ENCODE measurements at regions not wholly inside any gene's neighbourhood (a gene's known extent, or its start where the extent isn't known, plus 50 kb on each side); places are given as distances from the start of the nearest gene placed in this dataset.
"Not testable (repeated sequence)": the region's sequence is repeated elsewhere in the genome, so short reads cannot be mapped to it uniquely, and the experiment has no call there.

- DNase-seq (ENCODE audit: low read depth): no peak
Measured at GRCh38 chr11:87460842-87461637, 423.3 kb downstream of the TMEM135 start.

- DNase-seq (ENCODE audit: low read depth): no peak
Measured at GRCh38 chr11:87460279-87460678, 422.5 kb downstream of the TMEM135 start.

GRCh38 chr11:87459351-87459750 is 421.6 kb downstream of the TMEM135 start:
- no peak for DNase-seq (ENCODE audit: low read depth)

- DNase-seq (ENCODE audit: low read depth): no peak
Measured at GRCh38 chr11:87456499-87456898, 418.8 kb downstream of the TMEM135 start.

- DNase-seq (ENCODE audit: low read depth): no peak
Measured at GRCh38 chr11:87455180-87455579, 417.4 kb downstream of the TMEM135 start.

GRCh38 chr11:87454241-87454640 is 416.5 kb downstream of the TMEM135 start:
- no peak for DNase-seq (ENCODE audit: low read depth)

- DNase-seq (ENCODE audit: low read depth): no peak
Measured at GRCh38 chr11:87453531-87454089, 415.9 kb downstream of the TMEM135 start.

GRCh38 chr11:87452025-87452424 is 414.3 kb downstream of the TMEM135 start:
- DNase-seq (ENCODE audit: low read depth): not testable (repeated sequence)

- no peak for DNase-seq (ENCODE audit: low read depth)
Measured at GRCh38 chr11:87451395-87451794, 413.7 kb downstream of the TMEM135 start.

GRCh38 chr11:87447606-87448005 is 409.9 kb downstream of the TMEM135 start:
- DNase-seq (ENCODE audit: low read depth): no peak

- no peak for DNase-seq (ENCODE audit: low read depth)
Measured at GRCh38 chr11:87444993-87445392, 407.3 kb downstream of the TMEM135 start.

GRCh38 chr11:87443707-87444106 is 406.0 kb downstream of the TMEM135 start:
- no peak for DNase-seq (ENCODE audit: low read depth)

- DNase-seq (ENCODE audit: low read depth): no peak
Measured at GRCh38 chr11:87440076-87440770, 402.5 kb downstream of the TMEM135 start.

GRCh38 chr11:87438416-87438815 is 400.7 kb downstream of the TMEM135 start:
- no peak for DNase-seq (ENCODE audit: low read depth)

- DNase-seq (ENCODE audit: low read depth): no peak
Measured at GRCh38 chr11:87437844-87438223, 400.1 kb downstream of the TMEM135 start.

- no peak for DNase-seq (ENCODE audit: low read depth)
Measured at GRCh38 chr11:87437133-87437843, 399.6 kb downstream of the TMEM135 start.

- DNase-seq (ENCODE audit: low read depth): no peak
Measured at GRCh38 chr11:87432022-87432421, 394.3 kb downstream of the TMEM135 start.

GRCh38 chr11:87431392-87431791 is 393.7 kb downstream of the TMEM135 start:
- DNase-seq (ENCODE audit: low read depth): no peak

GRCh38 chr11:87430821-87431220 is 393.1 kb downstream of the TMEM135 start:
- no peak for DNase-seq (ENCODE audit: low read depth)

- DNase-seq (ENCODE audit: low read depth): no peak
Measured at GRCh38 chr11:87429996-87430395, 392.3 kb downstream of the TMEM135 start.

- DNase-seq (ENCODE audit: low read depth): no peak
Measured at GRCh38 chr11:87428266-87428665, 390.5 kb downstream of the TMEM135 start.

GRCh38 chr11:87425943-87426342 is 388.2 kb downstream of the TMEM135 start:
- no peak for DNase-seq (ENCODE audit: low read depth)

- DNase-seq (ENCODE audit: low read depth): no peak
Measured at GRCh38 chr11:87425391-87425790, 387.7 kb downstream of the TMEM135 start.

All from activated T-cell treated with anti-CD3 and anti-CD28 coated beads for 48 hours (primary cell).